HEK293 (cell line): ENCODE measurements at regions not wholly inside any gene's neighbourhood (a gene's known extent, or its start where the extent isn't known, plus 50 kb on each side); places are given as distances from the start of the nearest gene placed in this dataset.

ENCODE experiments used
- ATF2 ChIP-seq: fragments of 450-650 bp; formaldehyde crosslinking; IDR thresholded peaks from 2 replicates; pipeline ENCODE4 v1.5.1; 2016; ENCODE audit warnings: missing biosample characterization, missing genetic modification characterization, low read depth
- ELK4 ChIP-seq: IDR thresholded peaks from 2 replicates; pipeline ENCODE4 v1.6.1; 2011; ENCODE audit warnings: mild to moderate bottlenecking, low read depth, low read length, borderline replicate concordance
- SETDB1 ChIP-seq: IDR thresholded peaks from one replicate; pipeline ENCODE4 v1.6.1; 2017; ENCODE audit warnings: mild to moderate bottlenecking, low read length, moderate library complexity, mixed read lengths; ENCODE audit not compliant: insufficient read length
- ZBTB1 ChIP-seq: fragments of 450-650 bp; formaldehyde crosslinking; IDR thresholded peaks from 2 replicates; pipeline ENCODE4 v1.5.1; 2016; ENCODE audit warnings: missing biosample characterization, missing genetic modification characterization
- ZNF324 ChIP-seq: fragments of 450-650 bp; formaldehyde crosslinking; IDR thresholded peaks from 2 replicates; pipeline ENCODE4 v1.5.1; 2016; ENCODE audit warnings: missing biosample characterization, missing genetic modification characterization
- ZNF335 ChIP-seq: fragments of 450-650 bp; formaldehyde crosslinking; conservative IDR thresholded peaks from 2 replicates; pipeline ENCODE4 v1.5.1; 2016; ENCODE audit warnings: missing biosample characterization, missing genetic modification characterization
- ZNF580 ChIP-seq: fragments of 450-650 bp; formaldehyde crosslinking; IDR thresholded peaks from 2 replicates; pipeline ENCODE4 v1.5.1; 2016; ENCODE audit warnings: missing biosample characterization, missing genetic modification characterization
- ZNF585B ChIP-seq: fragments of 450-650 bp; formaldehyde crosslinking; IDR thresholded peaks from 2 replicates; pipeline ENCODE4 v1.5.1; 2016; ENCODE audit warnings: missing biosample characterization, missing genetic modification characterization
- ZNF639 ChIP-seq: fragments of 450-650 bp; formaldehyde crosslinking; IDR thresholded peaks from 2 replicates; pipeline ENCODE4 v1.5.1; 2016; ENCODE audit warnings: missing biosample characterization, missing genetic modification characterization
- ZNF707 ChIP-seq: fragments of 450-650 bp; formaldehyde crosslinking; IDR thresholded peaks from 2 replicates; pipeline ENCODE4 v1.5.1; 2016; ENCODE audit warnings: missing biosample characterization, missing genetic modification characterization
- TF ChIP-seq, protein P1 (sequence below): fragments of 450-650 bp; formaldehyde crosslinking; IDR thresholded peaks from 2 replicates; pipeline ENCODE4 v1.5.1; 2016; ENCODE audit warnings: missing biosample characterization, missing genetic modification characterization

- TF ChIP-seq ZNF580 (tag by site-specific recombination) = 0 out of 2 replicates have a peak, but pooled peaks have one; percentile 36
- TF ChIP-seq, protein P1, sequence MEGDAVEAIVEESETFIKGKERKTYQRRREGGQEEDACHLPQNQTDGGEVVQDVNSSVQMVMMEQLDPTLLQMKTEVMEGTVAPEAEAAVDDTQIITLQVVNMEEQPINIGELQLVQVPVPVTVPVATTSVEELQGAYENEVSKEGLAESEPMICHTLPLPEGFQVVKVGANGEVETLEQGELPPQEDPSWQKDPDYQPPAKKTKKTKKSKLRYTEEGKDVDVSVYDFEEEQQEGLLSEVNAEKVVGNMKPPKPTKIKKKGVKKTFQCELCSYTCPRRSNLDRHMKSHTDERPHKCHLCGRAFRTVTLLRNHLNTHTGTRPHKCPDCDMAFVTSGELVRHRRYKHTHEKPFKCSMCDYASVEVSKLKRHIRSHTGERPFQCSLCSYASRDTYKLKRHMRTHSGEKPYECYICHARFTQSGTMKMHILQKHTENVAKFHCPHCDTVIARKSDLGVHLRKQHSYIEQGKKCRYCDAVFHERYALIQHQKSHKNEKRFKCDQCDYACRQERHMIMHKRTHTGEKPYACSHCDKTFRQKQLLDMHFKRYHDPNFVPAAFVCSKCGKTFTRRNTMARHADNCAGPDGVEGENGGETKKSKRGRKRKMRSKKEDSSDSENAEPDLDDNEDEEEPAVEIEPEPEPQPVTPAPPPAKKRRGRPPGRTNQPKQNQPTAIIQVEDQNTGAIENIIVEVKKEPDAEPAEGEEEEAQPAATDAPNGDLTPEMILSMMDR (tag by site-specific recombination) = no peak
- TF ChIP-seq ZNF707 (tag by site-specific recombination) = no peak
- no peak for TF ChIP-seq ZNF639 (tag by site-specific recombination)
- TF ChIP-seq ZNF335 (tag by site-specific recombination) = peak; percentile 65
- TF ChIP-seq ZNF324 (tag by site-specific recombination) = no peak; the same call in 1 of the 2 replicates
- TF ChIP-seq ZBTB1 (tag by site-specific recombination) = no peak
- TF ChIP-seq ZNF585B (tag by site-specific recombination) = no peak
- no peak for TF ChIP-seq SETDB1
- no peak for TF ChIP-seq ATF2 (tag by site-specific recombination)
- TF ChIP-seq ELK4 = no peak
These were observed 55.2 kb upstream of the TARBP1 start for GRCh38 chr1:234533975-234534876.
